A673 (cell line): ENCODE measurements at regions not wholly inside any gene's neighbourhood (a gene's known extent, or its start where the extent isn't known, plus 50 kb on each side); places are given as distances from the start of the nearest gene placed in this dataset.

Source experiments
- BruUV-seq: library from RNA; stranded (reverse); fragments of 400-500 nt; replicated peaks from 2 replicates; lab custom pipeline; 2021; lab: Mats Ljungman, UMichigan
- CTCF ChIA-PET: fragments of 300-600 bp; sonication (Branson Sonifier 250); formaldehyde crosslinking; loops from one replicate; lab custom pipeline; 2022; ENCODE audit warnings: antibody characterized with exemption; lab: Charles Lee
- POLR2A ChIA-PET: fragments of 300-600 bp; sonication (Branson Sonifier 250); formaldehyde crosslinking; loops from one replicate; lab custom pipeline; 2022; ENCODE audit warnings: antibody characterized with exemption; ENCODE audit not compliant: low non-redundant PET; lab: Charles Lee
- DNase-seq: peaks from one replicate; pipeline ENCODE4 v3.0.0-alpha.2; 2015; ENCODE audit warnings: low spot score
- H3K27ac ChIP-seq: fragments of 200-600 bp; sonication (generic); 2 replicates; pipeline ENCODE4 v1.5.1; 2016; ENCODE audit warnings: mixed run types, low read depth, mild to moderate bottlenecking, mixed read lengths, antibody characterized with exemption, low read length; ENCODE audit not compliant: poor library complexity, severe bottlenecking
- H3K27me3 ChIP-seq: fragments of 200-600 bp; sonication (generic); replicated peaks from 2 replicates; pipeline ENCODE4 v1.6.1; 2017; ENCODE audit warnings: mixed run types, low read depth, mild to moderate bottlenecking, mixed read lengths, antibody characterized with exemption, low read length; ENCODE audit not compliant: insufficient read depth, poor library complexity
- H3K36me3 ChIP-seq: fragments of 200-600 bp; sonication (generic); 2 replicates; pipeline ENCODE4 v1.6.1; 2016; ENCODE audit warnings: mixed run types, mild to moderate bottlenecking, mixed read lengths, antibody characterized with exemption, low read length; ENCODE audit not compliant: insufficient read depth, poor library complexity, severe bottlenecking
- H3K4me1 ChIP-seq: fragments of 200-600 bp; sonication (generic); 2 replicates; pipeline ENCODE4 v1.6.1; 2017; ENCODE audit warnings: mixed run types, mild to moderate bottlenecking, mixed read lengths, antibody characterized with exemption, low read length; ENCODE audit not compliant: insufficient read depth, poor library complexity, severe bottlenecking
- H3K4me3 ChIP-seq: fragments of 200-600 bp; sonication (generic); 2 replicates; pipeline ENCODE4 v1.5.1; 2016; ENCODE audit warnings: low read depth, mixed run types, mild to moderate bottlenecking, mixed read lengths, low read length; ENCODE audit not compliant: poor library complexity, severe bottlenecking
- H3K9me3 ChIP-seq: fragments of 200-600 bp; sonication (generic); 2 replicates; pipeline ENCODE4 v1.6.1; 2016; ENCODE audit warnings: mixed run types, low read depth, mild to moderate bottlenecking, mixed read lengths, antibody characterized with exemption, low read length; ENCODE audit not compliant: poor library complexity, severe bottlenecking
- CTCF ChIP-seq: fragments of 300-800, 200-600 bp; sonication (generic); conservative IDR thresholded peaks from 2 replicates; pipeline ENCODE4 v1.5.1; 2017; ENCODE audit warnings: low read depth, mild to moderate bottlenecking, antibody characterized with exemption, low read length, moderate library complexity, mixed read lengths
- EZH2 ChIP-seq: fragments of 200-600 bp; sonication (generic); IDR thresholded peaks from 2 replicates; pipeline ENCODE4 v1.6.1; 2017; ENCODE audit warnings: borderline replicate concordance, low read depth, mild to moderate bottlenecking, mixed read lengths, antibody characterized with exemption, low read length; ENCODE audit not compliant: poor library complexity, severe bottlenecking
- intact Hi-C: fragments of 100-400 bp; cut with micrococcal nuclease; formaldehyde crosslinking; loops from one replicate; pipeline ENCODE4 v1.10.0; 2022; ENCODE audit not compliant: unreplicated experiment

- Histone ChIP-seq H3K4me1 (no peaks in the 10 kb centered on the region), H3K9me3 (no peaks in the 10 kb centered on the region), H3K27ac (no peak overlapping the region), H3K36me3 (no peaks in the 10 kb centered on the region), H3K4me3 (no peak overlapping the region), H3K27me3 (no peaks in the 10 kb centered on the region)
- POLR2A ChIA-PET = no interaction called here
- TF ChIP-seq EZH2 (no peak), CTCF (no peak)
- CTCF ChIA-PET = interaction anchor here (0.6 kb wide), 2 partner anchors 188 to 1479 kb away, joined by 6 to 12 read pairs; no protein-coding TSS in a partner anchor
- intact Hi-C loops = no loop called here
- DNase-seq = no peak
- BruUV-seq = no TSS peak
Observed at GRCh38 chr1:186512698-186513457, 52.0 kb upstream of the PDC start.

- Histone ChIP-seq H3K4me3 (no peak overlapping the region), H3K4me1 (no peaks in the 10 kb centered on the region), H3K27ac (no peak overlapping the region), H3K9me3 (no peaks in the 10 kb centered on the region), H3K27me3 (no peaks in the 10 kb centered on the region), H3K36me3 (no peaks in the 10 kb centered on the region)
- TF ChIP-seq EZH2 = no peak
- no peak for TF ChIP-seq CTCF
- ChIA-PET CTCF (interaction anchor here (0.6 kb wide), 1 partner anchor 189 kb away, joined by 12 read pairs; no protein-coding TSS in a partner anchor), POLR2A (no interaction called here)
- intact Hi-C loops = no loop called here
- no TSS peak for BruUV-seq
- DNase-seq = no peak
Observed at GRCh38 chr1:186511761-186512637, 51.1 kb upstream of the PDC start.
